H1 (cell line): ENCODE measurements at regions not wholly inside any gene's neighbourhood (a gene's known extent, or its start where the extent isn't known, plus 50 kb on each side); places are given as distances from the start of the nearest gene placed in this dataset.

ENCODE experiments used
- BCL11A ChIP-seq, 2 experiments: IDR thresholded peaks; one replicate each; pipeline ENCODE4 v1.6.1; 2011; ENCODE audit warnings: low read depth in 2 of 2, low read length in 2 of 2, mild to moderate bottlenecking in 2 of 2
- CBX5 ChIP-seq: fragments of 300-800, 300-1000 bp; sonication (generic); IDR thresholded peaks from 2 replicates; pipeline ENCODE4 v1.7.1; 2016; ENCODE audit warnings: antibody characterized with exemption, low read length, low read depth
- CEBPB ChIP-seq: IDR thresholded peaks from 2 replicates; pipeline ENCODE4 v1.6.1; 2012; ENCODE audit warnings: low read depth, low read length
- CHD2 ChIP-seq: IDR thresholded peaks from 2 replicates; pipeline ENCODE4 v1.6.1; 2012; ENCODE audit warnings: low read length, improper control_type of control experiment
- CREB1 ChIP-seq: IDR thresholded peaks from 2 replicates; pipeline ENCODE4 v1.6.1; 2012; ENCODE audit warnings: inconsistent platforms
- EGR1 ChIP-seq: IDR thresholded peaks from 2 replicates; pipeline ENCODE4 v1.6.1; 2011; ENCODE audit warnings: low read depth, low read length, borderline replicate concordance
- KDM4A ChIP-seq: IDR thresholded peaks from one replicate; pipeline ENCODE4 v1.7.1; 2012; ENCODE audit warnings: low read depth, mild to moderate bottlenecking, moderate library complexity, low read length, inconsistent platforms; ENCODE audit not compliant: severe bottlenecking
- NANOG ChIP-seq: IDR thresholded peaks from 2 replicates; pipeline ENCODE4 v1.6.1; 2011; ENCODE audit warnings: low read length, low read depth, mild to moderate bottlenecking, inconsistent platforms; ENCODE audit not compliant: insufficient read depth, poor library complexity, severe bottlenecking
- NRF1 ChIP-seq: IDR thresholded peaks from 2 replicates; pipeline ENCODE4 v1.6.1; 2011; ENCODE audit warnings: mild to moderate bottlenecking, low read depth, low read length, improper control_type of control experiment
- POLR2AphosphoS5 ChIP-seq: IDR thresholded peaks from 2 replicates; pipeline ENCODE4 v1.6.1; 2011; ENCODE audit warnings: low read depth, low read length
- POU5F1 ChIP-seq: IDR thresholded peaks from 2 replicates; pipeline ENCODE4 v1.6.1; 2011; ENCODE audit warnings: low read depth, mild to moderate bottlenecking, low read length, moderate library complexity
- RAD21 ChIP-seq, 2 experiments: IDR thresholded peaks in 1 of 2; conservative IDR thresholded peaks in 1 of 2; 2 replicates each; pipeline ENCODE4 v1.6.1; 2011; ENCODE audit warnings: low read depth in 2 of 2, low read length in 2 of 2, improper control_type of control experiment in 1 of 2, inconsistent platforms in 1 of 2, mild to moderate bottlenecking in 1 of 2, moderate library complexity in 1 of 2
- RNF2 ChIP-seq: fragments of 200-900, 300-1000 bp; sonication (generic); IDR thresholded peaks from 2 replicates; pipeline ENCODE4 v1.7.1; 2016; ENCODE audit warnings: borderline replicate concordance, low read depth, mild to moderate bottlenecking, antibody characterized with exemption, low read length; ENCODE audit not compliant: poor library complexity, severe bottlenecking; ENCODE audit errors: missing control alignments
- RXRA ChIP-seq: IDR thresholded peaks from 2 replicates; pipeline ENCODE4 v1.6.1; 2011; ENCODE audit warnings: low read depth, mild to moderate bottlenecking, low read length, moderate library complexity; ENCODE audit not compliant: insufficient read depth
- SAP30 ChIP-seq: fragments of 300-600 bp; sonication (generic); IDR thresholded peaks from 2 replicates; pipeline ENCODE4 v1.7.1; 2012; ENCODE audit warnings: low read length, moderate library complexity, mild to moderate bottlenecking, inconsistent platforms; ENCODE audit not compliant: insufficient read depth, insufficient replicate concordance
- SP1 ChIP-seq: IDR thresholded peaks from 2 replicates; pipeline ENCODE4 v1.6.1; 2011; ENCODE audit warnings: low read depth, low read length
- SP2 ChIP-seq: IDR thresholded peaks from 2 replicates; pipeline ENCODE4 v1.6.1; 2012; ENCODE audit warnings: mild to moderate bottlenecking, low read length, inconsistent platforms
- SP4 ChIP-seq: IDR thresholded peaks from 2 replicates; pipeline ENCODE4 v1.6.1; 2012; ENCODE audit warnings: low read length, inconsistent platforms
- TAF1 ChIP-seq: IDR thresholded peaks from 2 replicates; pipeline ENCODE4 v1.6.1; 2011; ENCODE audit warnings: mild to moderate bottlenecking, low read depth, low read length
- TF ChIP-seq, protein P1 (sequence below): IDR thresholded peaks from 2 replicates; pipeline ENCODE4 v1.6.1; 2012; ENCODE audit warnings: inconsistent platforms
- TF ChIP-seq, protein P2 (sequence below): IDR thresholded peaks from 2 replicates; pipeline ENCODE4 v1.6.1; 2012; ENCODE audit warnings: low read length, inconsistent platforms

DNA sequence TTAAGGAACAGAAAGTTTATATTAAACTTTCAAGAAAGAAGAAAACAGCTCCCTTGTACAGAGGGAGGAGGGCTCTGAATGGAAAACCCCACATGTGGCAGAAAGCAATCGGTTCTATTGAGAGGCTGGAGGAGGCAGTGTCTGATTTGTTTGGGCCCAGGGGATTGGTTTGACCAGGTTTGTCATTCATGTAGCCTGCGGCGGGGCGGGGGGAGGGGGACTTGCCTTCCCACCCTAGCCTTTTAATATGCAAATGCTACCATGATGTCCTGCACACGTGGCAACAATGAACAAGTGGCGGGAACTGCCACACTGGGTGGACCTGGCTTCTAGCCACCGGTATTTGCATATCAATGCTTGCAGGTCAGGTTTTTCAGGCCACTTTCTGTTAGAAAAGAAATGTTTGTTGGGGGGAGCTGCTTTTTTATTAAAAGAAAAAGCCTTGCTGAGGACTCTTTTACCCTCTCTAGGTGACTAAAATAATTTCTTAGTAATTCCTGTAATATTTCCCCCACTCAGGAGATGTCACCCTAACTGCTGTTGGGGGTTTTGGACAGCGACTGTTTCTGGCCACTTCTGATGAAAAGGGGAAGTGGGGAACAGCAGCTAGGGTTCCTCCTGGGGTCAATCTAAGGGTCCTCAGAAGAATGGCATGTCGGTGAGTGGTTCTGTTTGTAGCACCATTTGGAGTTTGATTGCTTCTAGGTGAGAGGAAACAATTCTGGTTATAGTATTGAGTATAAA, 691.2 kb downstream of the TBL1XR1 start (continued):
- peak in 1 of 2 experiments; percentile 16; a peak in 1 of 4 replicates for TF ChIP-seq RAD21 (IDR thresholded peaks at IDR 0.05 in 1 of 2, conservative IDR thresholded peaks at IDR 0.05 in 1 of 2; ENCODE audit: low read depth in 2 of 2, low read length in 2 of 2)
- TF ChIP-seq NRF1, result no peak
- TF ChIP-seq, protein P1, sequence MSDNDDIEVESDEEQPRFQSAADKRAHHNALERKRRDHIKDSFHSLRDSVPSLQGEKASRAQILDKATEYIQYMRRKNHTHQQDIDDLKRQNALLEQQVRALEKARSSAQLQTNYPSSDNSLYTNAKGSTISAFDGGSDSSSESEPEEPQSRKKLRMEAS, result peak; percentile 99
- TF ChIP-seq POU5F1, result peak; percentile 84; the same call in 1 of the 2 replicates
- no peak for TF ChIP-seq SAP30
- no peak for TF ChIP-seq SP4
- no peak for TF ChIP-seq RNF2
- peak; percentile 81 for TF ChIP-seq CREB1
- TF ChIP-seq EGR1, result no peak
- 0 out of 2 replicates have a peak, but pooled peaks have one; percentile 63 for TF ChIP-seq CHD2
- no peak for TF ChIP-seq BCL11A (IDR thresholded peaks at IDR 0.05; ENCODE audit: low read depth in 2 of 2, low read length in 2 of 2)
- no peak for TF ChIP-seq CEBPB
- peak; percentile 87 for TF ChIP-seq NANOG
- TF ChIP-seq, protein P2, sequence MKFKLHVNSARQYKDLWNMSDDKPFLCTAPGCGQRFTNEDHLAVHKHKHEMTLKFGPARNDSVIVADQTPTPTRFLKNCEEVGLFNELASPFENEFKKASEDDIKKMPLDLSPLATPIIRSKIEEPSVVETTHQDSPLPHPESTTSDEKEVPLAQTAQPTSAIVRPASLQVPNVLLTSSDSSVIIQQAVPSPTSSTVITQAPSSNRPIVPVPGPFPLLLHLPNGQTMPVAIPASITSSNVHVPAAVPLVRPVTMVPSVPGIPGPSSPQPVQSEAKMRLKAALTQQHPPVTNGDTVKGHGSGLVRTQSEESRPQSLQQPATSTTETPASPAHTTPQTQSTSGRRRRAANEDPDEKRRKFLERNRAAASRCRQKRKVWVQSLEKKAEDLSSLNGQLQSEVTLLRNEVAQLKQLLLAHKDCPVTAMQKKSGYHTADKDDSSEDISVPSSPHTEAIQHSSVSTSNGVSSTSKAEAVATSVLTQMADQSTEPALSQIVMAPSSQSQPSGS, result no peak; the same call in 1 of the 2 replicates
- TF ChIP-seq SP2, result no peak
- TF ChIP-seq POLR2AphosphoS5, result no peak
- peak; percentile 61 for TF ChIP-seq TAF1
- no peak for TF ChIP-seq KDM4A
- no peak for TF ChIP-seq RXRA
- peak; percentile 73 for TF ChIP-seq SP1
- no peak for TF ChIP-seq CBX5
